Tibial artery (tissue), 4 donors: ENCODE measurements at regions not wholly inside any gene's neighbourhood (a gene's known extent, or its start where the extent isn't known, plus 50 kb on each side); places are given as distances from the start of the nearest gene placed in this dataset.
"Not testable (repeated sequence)": the region's sequence is repeated elsewhere in the genome, so short reads cannot be mapped to it uniquely, and the experiment has no call there.

Experiments
- DNase-seq, 2 donors: peaks; one replicate each; pipeline ENCODE4 v3.0.0-alpha.2; 2019
- H3K27ac ChIP-seq, 2 donors: fragments of 200-600 bp; sonication (generic) in 1 of 2; 1 replicate in 1 of 2; 2 replicates in 1 of 2; pipeline ENCODE4 v1.5.1; 2018 to 2019; ENCODE audit warnings: mild to moderate bottlenecking in 1 of 2
- H3K27me3 ChIP-seq, 2 donors: fragments of 200-600 bp; sonication (generic) in 1 of 2; one replicate each; pipeline versions ENCODE4 v1.5.1 to v1.6.0; 2016 to 2019
- H3K36me3 ChIP-seq, 3 donors: fragments of 200-600 bp; sonication (generic) in 2 of 3; one replicate each; pipeline ENCODE4 v1.5.1; 2016 to 2019; ENCODE audit warnings: mild to moderate bottlenecking in 2 of 3
- H3K4me1 ChIP-seq, 4 donors: fragments of 200-600 bp; sonication (generic) in 2 of 4; 1 replicate in 3 of 4; 2 replicates in 1 of 4; pipeline ENCODE4 v1.5.1; 2016 to 2019
- H3K4me3 ChIP-seq, 2 donors: fragments of 200-600 bp; sonication (generic) in 1 of 2; 1 replicate in 1 of 2; 2 replicates in 1 of 2; pipeline ENCODE4 v1.5.1; 2018 to 2019; ENCODE audit warnings: mild to moderate bottlenecking in 2 of 2
- H3K9me3 ChIP-seq, 3 donors: fragments of 200-600 bp; sonication (generic) in 1 of 3; one replicate each; pipeline ENCODE4 v1.5.1; 2016 to 2019
- CTCF ChIP-seq, 2 experiments: fragments of 200-600 bp in 1 of 2; fragments of 450-650 bp in 1 of 2; IDR thresholded peaks; one replicate each; pipeline ENCODE4 v1.5.1; 2017 to 2019; ENCODE audit warnings: antibody characterized with exemption in 2 of 2, mild to moderate bottlenecking in 1 of 2, moderate library complexity in 1 of 2
- intact Hi-C: fragments of 100-400 bp; cut with DNase I; formaldehyde crosslinking; loops from one replicate; pipeline ENCODE4 v1.15.0; 2023; ENCODE audit warnings: low total_unique reads

- no peak overlapping the region for H3K4me3 ChIP-seq
- H3K9me3 ChIP-seq = no peaks in the 10 kb centered on the region
- intact Hi-C loops = no loop called here
- H3K4me1 ChIP-seq = peaks cover 0 to 7% (median 0%) of the 10 kb centered on the region in 4 donors
- no peak for TF ChIP-seq CTCF (IDR thresholded peaks at IDR 0.05)
- H3K27ac ChIP-seq = no peak overlapping the region
- no peak for DNase-seq
- no peaks in the 10 kb centered on the region for H3K36me3 ChIP-seq
- H3K27me3 ChIP-seq = no peaks in the 10 kb centered on the region
These were observed 189.1 kb upstream of the C1orf87 start for GRCh38 chr1:60262701-60263100.

- intact Hi-C loops = no loop called here
These were observed 184.0 kb upstream of the C1orf87 start for GRCh38 chr1:60257531-60257930.

GRCh38 chr1:60255565-60255964 is 182.0 kb upstream of the C1orf87 start:
- Histone ChIP-seq H3K4me3 (no peak overlapping the region), H3K4me1 (no peaks in the 10 kb centered on the region), H3K9me3 (no peaks in the 10 kb centered on the region), H3K27ac (no peak overlapping the region), H3K36me3 (no peaks in the 10 kb centered on the region), H3K27me3 (no peaks in the 10 kb centered on the region)
- TF ChIP-seq CTCF (IDR thresholded peaks at IDR 0.05) = no peak
- DNase-seq = no peak
- intact Hi-C loops = no loop called here

More at GRCh38 chr1:60257531-60257930, 184.0 kb upstream of the C1orf87 start:
- Histone ChIP-seq H3K27me3 (no peaks in the 10 kb centered on the region), H3K9me3 (no peaks in the 10 kb centered on the region), H3K4me3 (no peak overlapping the region), H3K27ac (no peak overlapping the region), H3K36me3 (no peaks in the 10 kb centered on the region), H3K4me1 (no peaks in the 10 kb centered on the region)
- no peak for TF ChIP-seq CTCF (IDR thresholded peaks at IDR 0.05)
- DNase-seq = no peak

GRCh38 chr1:60251426-60251825 is 177.9 kb upstream of the C1orf87 start:
- no peaks in the 10 kb centered on the region for H3K27me3 ChIP-seq
- H3K4me1 ChIP-seq = no peaks in the 10 kb centered on the region
- no peak overlapping the region for H3K4me3 ChIP-seq
- intact Hi-C loops = no loop called here
- H3K27ac ChIP-seq = no peak overlapping the region
- no peaks in the 10 kb centered on the region for H3K36me3 ChIP-seq
- TF ChIP-seq CTCF (IDR thresholded peaks at IDR 0.05) = no peak
- DNase-seq = no peak
- no peaks in the 10 kb centered on the region for H3K9me3 ChIP-seq

- H3K4me1 ChIP-seq, H3K9me3 ChIP-seq, H3K27me3 ChIP-seq, DNase-seq, H3K36me3 ChIP-seq, H3K27ac ChIP-seq, intact Hi-C loops, H3K4me3 ChIP-seq: not testable (repeated sequence)
These were observed 173.9 kb upstream of the C1orf87 start for GRCh38 chr1:60247467-60247866.

GRCh38 chr1:60245324-60245723 is 171.8 kb upstream of the C1orf87 start:
- Histone ChIP-seq H3K27ac (no peak overlapping the region), H3K4me1 (no peaks in the 10 kb centered on the region), H3K9me3 (no peaks in the 10 kb centered on the region), H3K36me3 (no peaks in the 10 kb centered on the region), H3K27me3 (no peaks in the 10 kb centered on the region), H3K4me3 (no peak overlapping the region)
- TF ChIP-seq CTCF (IDR thresholded peaks at IDR 0.05) = no peak
- intact Hi-C loops = no loop called here
- DNase-seq = peak in 1 of 2 donors; percentile 23
